OCI-LY1 (cell line): ENCODE measurements at regions not wholly inside any gene's neighbourhood (a gene's known extent, or its start where the extent isn't known, plus 50 kb on each side); places are given as distances from the start of the nearest gene placed in this dataset.

Experiments used
- H2AFZ ChIP-seq: fragments of 200-600 bp; sonication (generic), shearing (Covaris generic); 2 replicates; pipeline ENCODE4 v1.6.0; 2014; ENCODE audit warnings: antibody characterized with exemption, mild to moderate bottlenecking, low read length
- H3F3A ChIP-seq: fragments of 200-600 bp; sonication (generic), shearing (Covaris generic); 2 replicates; pipeline ENCODE4 v1.6.0; 2014; ENCODE audit warnings: mild to moderate bottlenecking, antibody characterized with exemption, low read length, moderate library complexity; ENCODE audit not compliant: insufficient read depth
- H3K27ac ChIP-seq: fragments of 200-600 bp; sonication (generic); 2 replicates; pipeline ENCODE4 v1.5.1; 2014; ENCODE audit warnings: low read length, mixed run types, mild to moderate bottlenecking, low read depth; ENCODE audit not compliant: poor library complexity, severe bottlenecking
- H3K27me3 ChIP-seq: fragments of 200-600 bp; sonication (generic); 2 replicates; pipeline ENCODE4 v1.6.0; 2014; ENCODE audit warnings: antibody characterized with exemption, mild to moderate bottlenecking, low read length, moderate library complexity; ENCODE audit not compliant: insufficient read depth
- H3K36me3 ChIP-seq: fragments of 200-600 bp; sonication (generic); 2 replicates; pipeline ENCODE4 v1.6.1; 2014; ENCODE audit warnings: mild to moderate bottlenecking, antibody characterized with exemption, low read length, moderate library complexity, mixed read lengths; ENCODE audit not compliant: insufficient read depth
- H3K4me1 ChIP-seq: fragments of 200-600 bp; sonication (generic); 2 replicates; pipeline ENCODE4 v1.5.1; 2014; ENCODE audit warnings: mild to moderate bottlenecking, low read length, moderate library complexity; ENCODE audit not compliant: insufficient read depth, severe bottlenecking
- H3K4me2 ChIP-seq: fragments of 200-600 bp; sonication (generic), shearing (Covaris generic); 2 replicates; pipeline ENCODE4 v1.6.1; 2014; ENCODE audit warnings: low read length
- H3K4me3 ChIP-seq: fragments of 200-600 bp; sonication (generic); 2 replicates; pipeline ENCODE4 v1.5.1; 2014; ENCODE audit warnings: low read length, low read depth, mild to moderate bottlenecking, mixed read lengths; ENCODE audit not compliant: poor library complexity, severe bottlenecking
- H3K79me2 ChIP-seq: fragments of 200-600 bp; shearing (Covaris generic); 2 replicates; pipeline ENCODE4 v1.6.1; 2016; ENCODE audit warnings: mixed run types, low read length, mixed read lengths; ENCODE audit not compliant: insufficient read depth
- H3K9ac ChIP-seq: fragments of 200-600 bp; sonication (generic), shearing (Covaris generic); 2 replicates; pipeline ENCODE4 v1.6.1; 2014; ENCODE audit warnings: mild to moderate bottlenecking, low read length, mixed read lengths
- H3K9me2 ChIP-seq: fragments of 200-600 bp; sonication (generic), shearing (Covaris generic); 2 replicates; pipeline ENCODE4 v1.6.1; 2014; ENCODE audit warnings: low read depth, mild to moderate bottlenecking, low read length, mixed read lengths
- H3K9me3 ChIP-seq: fragments of 200-600 bp; shearing (Covaris generic); 2 replicates; pipeline ENCODE4 v1.6.1; 2014; ENCODE audit warnings: low read length, mixed read lengths
- H4K20me1 ChIP-seq: fragments of 200-600 bp; sonication (generic), shearing (Covaris generic); 2 replicates; pipeline ENCODE4 v1.6.0; 2016; ENCODE audit warnings: mild to moderate bottlenecking, low read length; ENCODE audit not compliant: insufficient read depth
- CTCF ChIP-seq: fragments of 200-600 bp; sonication (generic), shearing (Covaris generic); IDR thresholded peaks from 2 replicates; pipeline ENCODE4 v1.5.1; 2017; ENCODE audit warnings: mild to moderate bottlenecking, antibody characterized with exemption, low read length, moderate library complexity, mixed read lengths
- EZH2 ChIP-seq: fragments of 200-600 bp; sonication (generic), shearing (Covaris generic); IDR thresholded peaks from 2 replicates; pipeline ENCODE4 v1.8.0; 2017; ENCODE audit warnings: borderline replicate concordance, mixed run types, mild to moderate bottlenecking, antibody characterized with exemption, low read length, moderate library complexity, mixed read lengths

GRCh38 chr3:165491487-165491886 is 295.3 kb upstream of the SLITRK3 start:
- H4K20me1 ChIP-seq, result no peaks in the 10 kb centered on the region
- no peak overlapping the region for H2AFZ ChIP-seq
- peaks cover 4% of the 10 kb centered on the region; the same call in 1 of the 2 replicates for H3K9me2 ChIP-seq
- H3K4me2 ChIP-seq, result no peak overlapping the region
- no peaks in the 10 kb centered on the region for H3K79me2 ChIP-seq
- H3F3A ChIP-seq, result no peaks in the 10 kb centered on the region
- no peaks in the 10 kb centered on the region for H3K9me3 ChIP-seq
- H3K4me3 ChIP-seq, result no peak overlapping the region
- H3K9ac ChIP-seq, result no peak overlapping the region
- no peak overlapping the region for H3K27ac ChIP-seq
- TF ChIP-seq EZH2, result no peak
- no peak for TF ChIP-seq CTCF
- H3K27me3 ChIP-seq, result no peaks in the 10 kb centered on the region
- no peaks in the 10 kb centered on the region for H3K36me3 ChIP-seq
- H3K4me1 ChIP-seq, result no peaks in the 10 kb centered on the region

- H3K9ac ChIP-seq, result no peak overlapping the region
- H3K9me3 ChIP-seq, result peaks cover 6% of the 10 kb centered on the region; the same call in 1 of the 2 replicates
- no peak overlapping the region for H3K27ac ChIP-seq
- H2AFZ ChIP-seq, result no peak overlapping the region
- H3K36me3 ChIP-seq, result no peaks in the 10 kb centered on the region
- no peaks in the 10 kb centered on the region for H3K4me1 ChIP-seq
- no peaks in the 10 kb centered on the region for H3K79me2 ChIP-seq
- TF ChIP-seq EZH2 (no peak), CTCF (no peak)
- no peaks in the 10 kb centered on the region for H4K20me1 ChIP-seq
- H3K4me2 ChIP-seq, result no peak overlapping the region
- H3K4me3 ChIP-seq, result no peak overlapping the region
- H3K27me3 ChIP-seq, result no peaks in the 10 kb centered on the region
- no peaks in the 10 kb centered on the region for H3F3A ChIP-seq
- H3K9me2 ChIP-seq, result peaks cover 2% of the 10 kb centered on the region
These were observed 280.3 kb upstream of the SLITRK3 start for GRCh38 chr3:165476399-165477060.

- H3K9me2 ChIP-seq, result no peaks in the 10 kb centered on the region
- H3K4me1 ChIP-seq, result no peaks in the 10 kb centered on the region
- H3K9ac ChIP-seq, result no peak overlapping the region
- no peak overlapping the region for H3K4me2 ChIP-seq
- no peak overlapping the region for H3K27ac ChIP-seq
- H3K4me3 ChIP-seq, result no peak overlapping the region
- H4K20me1 ChIP-seq, result no peaks in the 10 kb centered on the region
- no peaks in the 10 kb centered on the region for H3K79me2 ChIP-seq
- no peaks in the 10 kb centered on the region for H3K36me3 ChIP-seq
- no peaks in the 10 kb centered on the region for H3F3A ChIP-seq
- TF ChIP-seq EZH2 (no peak), CTCF (no peak)
- no peaks in the 10 kb centered on the region for H3K27me3 ChIP-seq
- no peaks in the 10 kb centered on the region for H3K9me3 ChIP-seq
- H2AFZ ChIP-seq, result no peak overlapping the region
These were observed 270.7 kb upstream of the SLITRK3 start for GRCh38 chr3:165466856-165467255.
